ENCODE measurements at regions not wholly inside any gene's neighbourhood (a gene's known extent, or its start where the extent isn't known, plus 50 kb on each side); places are given as distances from the start of the nearest gene placed in this dataset.

- TF ChIP-seq POLR2AphosphoS5 (IDR thresholded peaks at IDR 0.05; ENCODE audit: low read depth, low read length) (no peak), POLR2A (IDR thresholded peaks at IDR 0.05; ENCODE audit: low read depth, low read length) (no peak), TAF1 (IDR thresholded peaks at IDR 0.05; ENCODE audit: borderline replicate concordance, low read depth, low read length) (no peak)
These were observed 99.3 kb upstream of the PLD5 start for GRCh38 chr1:242623756-242624155.
